Hepatocyte (in vitro differentiated cells): ENCODE measurements at regions not wholly inside any gene's neighbourhood (a gene's known extent, or its start where the extent isn't known, plus 50 kb on each side); places are given as distances from the start of the nearest gene placed in this dataset.

Source experiments
- CTCF ChIP-seq: fragments of 200-600 bp; sonication (generic); IDR thresholded peaks from 2 replicates; pipeline ENCODE4 v1.5.1; 2016; ENCODE audit warnings: antibody characterized with exemption, mild to moderate bottlenecking; ENCODE audit not compliant: poor library complexity
- EZH2 ChIP-seq: fragments of 200-600 bp; sonication (generic); IDR thresholded peaks from 2 replicates; pipeline ENCODE4 v1.6.1; 2016; ENCODE audit warnings: antibody characterized with exemption, mild to moderate bottlenecking, borderline replicate concordance
- EZH2phosphoT487 ChIP-seq: fragments of 200-600 bp; sonication (generic); IDR thresholded peaks from one replicate; pipeline ENCODE4 v1.6.1; 2018; ENCODE audit warnings: antibody characterized with exemption, mild to moderate bottlenecking, low read depth, moderate library complexity; ENCODE audit not compliant: unreplicated experiment, severe bottlenecking

GRCh38 chr6:15916581-15916980 lies 212.3 kb upstream of the MYLIP start:
- TF ChIP-seq CTCF, result no peak
- no peak for TF ChIP-seq EZH2phosphoT487
- no peak for TF ChIP-seq EZH2
